HUES6 (cell line): ENCODE measurements at regions not wholly inside any gene's neighbourhood (a gene's known extent, or its start where the extent isn't known, plus 50 kb on each side); places are given as distances from the start of the nearest gene placed in this dataset.
A peak's percentile ranks its signal among the peaks of the same experiment; 100 is the strongest.
"Not testable (repeated sequence)": the region's sequence is repeated elsewhere in the genome, so short reads cannot be mapped to it uniquely, and the experiment has no call there.

Experiments
- H3K27ac ChIP-seq: 2 replicates; pipeline ENCODE4 v1.7.0; 2013; ENCODE audit warnings: low read depth, mild to moderate bottlenecking, low read length, inconsistent platforms
- H3K27me3 ChIP-seq: 2 replicates; pipeline ENCODE4 v1.6.1; 2013; ENCODE audit warnings: low read length; ENCODE audit not compliant: control insufficient read depth, insufficient read depth
- H3K36me3 ChIP-seq: 2 replicates; pipeline ENCODE4 v1.6.1; 2013; ENCODE audit warnings: low read length; ENCODE audit not compliant: control insufficient read depth, insufficient read depth
- H3K4me1 ChIP-seq: 2 replicates; pipeline ENCODE4 v1.6.1; 2013; ENCODE audit warnings: low read length; ENCODE audit not compliant: control insufficient read depth, insufficient read depth
- H3K4me3 ChIP-seq: 2 replicates; pipeline ENCODE4 v1.5.1; 2013; ENCODE audit warnings: low read depth, low read length
- H3K9ac ChIP-seq: one replicate; pipeline ENCODE4 v1.6.1; 2013; ENCODE audit warnings: mild to moderate bottlenecking, low read length
- H3K9me3 ChIP-seq: 2 replicates; pipeline ENCODE4 v1.6.1; 2013; ENCODE audit warnings: low read depth, low read length; ENCODE audit not compliant: control insufficient read depth, insufficient read depth

DNA sequence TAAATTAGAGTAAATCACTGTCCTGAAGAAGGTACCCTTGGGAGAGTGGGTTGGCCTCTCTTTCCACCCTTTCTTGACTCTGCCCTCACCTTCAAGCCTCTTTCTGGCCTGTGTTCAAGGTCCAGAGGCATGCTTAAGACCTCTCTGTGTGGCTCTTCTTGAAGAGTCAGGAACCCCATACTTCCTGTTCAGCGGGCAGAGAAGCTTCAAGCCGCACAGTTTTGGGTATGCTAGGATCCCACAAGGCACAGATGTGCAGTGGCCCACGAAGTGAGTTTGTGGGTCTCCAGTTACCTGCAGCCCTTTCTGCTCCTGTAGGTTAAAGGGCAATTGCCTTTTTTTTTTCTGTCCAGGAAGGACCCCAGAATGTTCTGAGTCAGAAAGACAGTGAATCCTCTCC, 113.7 kb downstream of the PPIAL4A start:
- not testable (repeated sequence) for H3K36me3 ChIP-seq, H3K4me1 ChIP-seq, H3K9ac ChIP-seq

DNA sequence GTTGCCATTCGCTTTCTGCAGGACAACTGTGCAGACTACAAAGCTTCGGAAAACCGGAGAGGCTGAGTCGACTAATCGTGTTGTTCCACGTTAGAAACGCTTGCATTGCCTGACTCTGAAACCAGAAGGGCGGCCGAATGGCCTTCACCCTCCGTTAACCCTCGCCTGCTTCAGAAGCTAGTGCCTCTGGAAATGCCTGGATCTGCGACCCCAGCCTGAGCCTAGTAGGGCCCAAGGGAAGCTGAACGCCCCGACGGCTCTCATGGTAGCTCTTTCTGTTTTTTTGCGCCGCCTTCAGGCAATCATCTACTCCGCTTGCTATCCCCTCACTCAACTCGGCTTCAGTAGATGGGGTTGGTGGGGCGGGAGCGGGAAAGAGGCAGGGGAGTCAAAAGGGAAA, 117.3 kb downstream of the PPIAL4A start:
- not testable (repeated sequence) for H3K4me3 ChIP-seq, H3K4me1 ChIP-seq, H3K9me3 ChIP-seq, H3K27ac ChIP-seq, H3K36me3 ChIP-seq, H3K9ac ChIP-seq
- H3K27me3 ChIP-seq, result peaks cover 24% of the 10 kb centered on the region

More for the DNA sequence above, 113.7 kb downstream of the PPIAL4A start:
- not testable (repeated sequence) for H3K9me3 ChIP-seq, H3K27ac ChIP-seq, H3K4me3 ChIP-seq, H3K27me3 ChIP-seq

DNA sequence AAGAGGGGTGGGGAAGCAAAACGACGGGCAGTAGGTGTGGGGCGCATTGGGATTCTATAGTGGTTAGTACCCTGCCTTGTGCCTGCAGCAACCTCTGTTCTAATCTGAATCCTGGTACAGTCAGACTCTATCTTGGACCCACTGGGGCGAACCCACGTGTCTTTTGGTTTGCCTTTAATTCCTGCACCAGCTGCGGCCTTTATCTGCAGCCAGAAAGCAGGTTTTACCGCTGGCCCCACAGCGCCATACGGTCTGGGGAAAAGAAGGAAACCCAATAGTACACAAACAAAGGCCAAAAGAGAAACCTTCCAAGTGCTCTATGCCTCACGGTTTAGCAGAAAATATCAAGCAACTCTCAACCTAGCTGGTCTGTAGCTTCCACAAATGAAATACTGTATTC, 118.2 kb downstream of the PPIAL4A start:
- H3K27ac ChIP-seq, H3K9ac ChIP-seq, H3K4me1 ChIP-seq, H3K4me3 ChIP-seq, H3K36me3 ChIP-seq, H3K9me3 ChIP-seq: not testable (repeated sequence)
- peaks cover 24% of the 10 kb centered on the region for H3K27me3 ChIP-seq

DNA sequence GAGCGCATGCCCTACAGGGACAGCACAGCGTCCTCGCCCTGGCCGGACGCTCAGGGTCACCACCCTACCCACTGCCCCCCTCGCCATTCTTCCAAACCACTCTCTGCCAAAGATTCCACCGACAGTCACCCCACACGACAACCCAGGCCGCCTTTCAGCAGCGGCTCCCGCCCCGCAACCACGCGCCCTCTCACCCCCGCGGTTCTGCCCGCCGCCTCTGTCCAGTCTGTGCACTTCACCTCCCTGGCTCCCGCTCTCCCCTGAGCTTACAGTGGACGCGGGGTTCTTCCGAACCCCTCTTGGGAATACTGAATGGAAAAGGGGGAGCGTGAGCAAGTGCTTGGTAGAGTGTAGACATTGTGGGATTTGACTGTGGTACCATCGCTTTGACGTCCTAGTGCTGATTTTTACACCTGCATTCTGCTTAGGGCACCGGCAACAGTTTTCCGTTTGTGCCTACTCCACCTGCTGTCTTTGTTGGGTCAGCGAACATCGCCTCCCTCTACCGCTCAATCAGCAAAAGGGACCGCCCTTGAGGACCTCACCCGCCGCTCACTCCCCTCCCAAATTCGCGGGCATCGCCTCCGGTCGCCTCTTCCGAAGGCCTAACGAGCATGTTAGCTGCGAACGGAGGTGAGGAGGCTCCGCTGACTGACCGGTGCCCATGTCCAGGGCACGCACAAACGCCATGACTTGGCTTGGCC, 119.1 kb downstream of the PPIAL4A start:
- Histone ChIP-seq H3K4me3 (peak overlapping the region; percentile 51; the same call in 1 of the 2 replicates), H3K27me3 (peaks cover 24% of the 10 kb centered on the region)
- not testable (repeated sequence) for H3K9me3 ChIP-seq, H3K9ac ChIP-seq, H3K36me3 ChIP-seq, H3K27ac ChIP-seq, H3K4me1 ChIP-seq

DNA sequence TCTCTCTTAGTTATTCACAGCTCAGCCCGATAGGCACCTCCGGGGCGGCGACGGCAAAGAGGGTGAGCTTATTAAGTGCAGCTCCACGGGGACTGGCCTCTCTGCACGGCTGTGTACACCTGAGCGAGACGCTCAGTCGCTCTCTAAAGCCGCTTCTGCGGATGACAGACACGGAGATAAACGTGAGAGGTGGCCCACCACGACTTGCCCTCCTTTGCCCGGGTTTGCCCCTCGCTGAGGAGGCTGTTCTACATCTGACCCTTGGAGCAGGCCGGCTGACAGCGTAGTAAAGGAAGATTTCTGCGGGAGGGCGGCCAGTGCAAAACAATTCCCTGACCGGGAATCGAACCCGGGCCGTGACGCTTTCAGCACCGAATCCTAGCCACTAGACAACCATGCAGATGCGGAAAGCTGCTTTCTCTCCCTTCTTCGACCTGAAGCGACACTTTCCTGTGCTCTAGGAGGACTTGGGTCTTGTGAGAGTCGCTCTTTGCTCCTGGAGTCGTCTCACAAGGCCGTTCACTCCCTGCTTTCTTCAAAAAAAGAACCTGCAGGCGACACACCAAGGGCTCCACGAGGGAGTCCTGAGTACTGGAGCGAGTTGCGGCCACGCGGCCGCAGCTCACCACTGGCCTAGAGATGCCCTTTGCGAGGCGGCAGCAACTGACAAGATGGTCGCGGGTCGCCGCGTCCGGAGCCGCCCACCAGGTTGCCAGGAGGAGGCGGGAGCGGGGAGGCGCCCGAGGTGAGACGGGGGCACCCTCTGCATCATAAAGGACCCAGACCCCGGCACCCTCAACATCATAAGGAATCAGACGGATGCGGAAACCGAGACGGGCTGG, 119.9 kb downstream of the PPIAL4A start:
- H3K36me3 ChIP-seq, H3K4me1 ChIP-seq, H3K27ac ChIP-seq, H3K9me3 ChIP-seq, H3K9ac ChIP-seq: not testable (repeated sequence)
- peaks cover 24% of the 10 kb centered on the region for H3K27me3 ChIP-seq
- peak overlapping the region; percentile 51 for H3K4me3 ChIP-seq

DNA sequence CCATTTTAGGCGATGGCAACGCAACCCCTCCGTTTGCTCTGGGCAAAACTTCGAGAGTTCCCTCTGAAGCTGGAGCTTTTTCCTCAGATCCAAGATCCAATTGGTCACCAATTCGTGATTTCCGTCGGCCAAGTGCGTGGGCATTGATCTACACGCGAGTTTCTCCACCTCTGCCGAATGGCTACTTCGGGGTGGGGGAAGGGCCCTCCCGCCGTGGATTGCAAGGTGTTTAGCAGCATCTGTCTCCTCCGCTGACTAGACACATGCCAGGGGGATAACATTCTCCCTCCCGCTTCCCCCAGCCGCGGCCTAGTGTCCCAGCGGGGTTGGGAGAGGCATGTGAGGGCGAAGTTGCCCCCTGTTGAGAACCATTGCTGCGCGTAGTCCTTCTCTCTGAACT, 120.6 kb downstream of the PPIAL4A start:
- not testable (repeated sequence) for H3K9ac ChIP-seq, H3K36me3 ChIP-seq, H3K27ac ChIP-seq, H3K9me3 ChIP-seq, H3K4me1 ChIP-seq, H3K4me3 ChIP-seq
- H3K27me3 ChIP-seq, result peaks cover 24% of the 10 kb centered on the region

DNA sequence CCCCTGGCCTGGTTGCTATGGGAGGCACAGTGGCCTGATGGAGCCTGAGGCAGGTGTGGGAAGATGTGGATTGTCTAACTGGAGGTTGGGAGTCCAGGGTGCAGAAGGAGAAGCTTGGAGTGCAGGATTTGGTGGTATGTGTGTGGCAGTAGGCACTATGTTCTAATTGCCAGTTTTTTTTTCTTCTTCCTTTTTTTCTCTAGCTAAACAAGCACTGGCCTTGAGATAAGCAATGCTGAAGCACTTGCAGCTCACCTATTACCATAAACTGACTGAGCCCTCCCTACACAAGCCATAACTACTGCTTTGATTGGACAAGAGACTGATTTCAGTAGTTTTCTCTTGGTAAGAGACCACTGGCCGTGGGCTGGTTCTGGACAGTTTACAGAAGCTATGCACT, 123.6 kb downstream of the PPIAL4A start:
- H3K9me3 ChIP-seq, H3K9ac ChIP-seq: not testable (repeated sequence)

DNA sequence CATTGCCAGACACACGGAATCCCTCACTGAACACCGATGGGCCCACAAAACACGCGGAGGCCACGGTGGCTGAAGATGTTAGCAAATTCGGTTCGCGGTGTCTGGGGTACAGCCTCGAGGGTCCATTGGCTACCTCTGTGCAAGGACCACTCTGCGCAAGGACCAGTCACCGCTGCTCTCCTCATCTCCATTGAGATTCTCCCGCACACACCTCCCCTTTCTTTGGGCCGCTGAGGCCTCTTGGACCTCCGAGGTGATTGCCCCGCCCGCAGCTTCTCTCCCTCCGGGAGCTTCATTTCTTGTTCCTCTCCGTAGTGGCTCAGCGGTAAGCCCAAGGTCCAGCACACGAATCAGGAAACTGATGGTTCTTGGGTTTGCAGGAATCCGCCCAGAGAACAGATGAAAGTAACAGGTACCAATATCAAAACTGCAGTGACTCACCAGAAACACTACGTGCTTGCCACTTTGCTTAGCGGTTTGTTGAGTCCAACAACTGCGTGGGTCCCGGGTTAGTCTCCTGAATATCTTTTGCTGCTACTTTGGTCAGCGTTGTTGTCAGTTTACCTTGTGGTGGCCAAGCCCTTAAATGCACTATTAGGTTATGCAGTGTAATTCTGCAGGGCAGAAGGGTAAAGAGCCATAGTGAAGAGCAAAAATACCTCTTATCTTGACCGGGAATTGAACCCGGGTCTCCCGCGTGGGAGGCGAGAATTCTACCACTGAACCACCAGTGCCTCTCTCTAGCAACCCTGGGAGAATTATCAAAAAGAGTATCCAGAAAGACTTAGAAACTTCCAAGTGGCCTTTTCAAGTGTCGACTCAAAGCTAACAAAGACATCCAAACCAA, 126.8 kb downstream of the PPIAL4A start:
- not testable (repeated sequence) for H3K4me1 ChIP-seq, H3K36me3 ChIP-seq, H3K9ac ChIP-seq, H3K4me3 ChIP-seq, H3K27ac ChIP-seq, H3K9me3 ChIP-seq, H3K27me3 ChIP-seq

More for the DNA sequence above, 123.6 kb downstream of the PPIAL4A start:
- not testable (repeated sequence) for H3K27ac ChIP-seq, H3K36me3 ChIP-seq, H3K4me3 ChIP-seq, H3K4me1 ChIP-seq
- peaks cover 19% of the 10 kb centered on the region for H3K27me3 ChIP-seq

DNA sequence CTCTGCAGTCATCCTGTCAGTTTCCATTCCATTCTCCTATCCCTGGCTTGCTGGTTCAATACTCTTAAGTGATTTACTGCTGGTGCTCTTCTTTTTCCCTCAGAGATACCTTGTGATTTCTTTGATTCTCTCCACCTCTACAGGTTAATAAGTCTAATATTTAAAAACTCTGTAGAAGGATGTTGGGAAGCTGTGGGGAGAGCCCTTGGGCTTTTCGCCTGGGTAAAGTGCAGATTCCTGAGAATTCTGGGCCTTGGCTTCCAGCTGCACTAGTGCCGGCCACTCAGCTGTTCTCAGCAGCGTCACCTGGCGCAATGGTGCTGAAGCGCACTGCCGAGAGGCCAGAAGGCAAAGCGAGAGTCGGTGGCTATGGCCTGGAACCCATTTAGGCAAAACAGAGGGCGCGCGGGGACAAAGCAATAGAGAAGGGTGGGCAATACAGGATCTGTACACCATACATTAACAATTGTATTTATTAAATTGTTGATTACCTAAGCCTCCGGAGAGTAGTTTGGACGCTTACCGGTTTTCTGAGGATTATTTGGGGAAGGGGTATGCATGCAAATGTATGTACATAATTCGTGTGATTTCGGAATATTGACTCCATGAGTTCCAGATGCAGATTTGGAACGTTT, 130.3 kb downstream of the PPIAL4A start:
- H3K4me3 ChIP-seq, result peak overlapping the region; percentile 45

DNA sequence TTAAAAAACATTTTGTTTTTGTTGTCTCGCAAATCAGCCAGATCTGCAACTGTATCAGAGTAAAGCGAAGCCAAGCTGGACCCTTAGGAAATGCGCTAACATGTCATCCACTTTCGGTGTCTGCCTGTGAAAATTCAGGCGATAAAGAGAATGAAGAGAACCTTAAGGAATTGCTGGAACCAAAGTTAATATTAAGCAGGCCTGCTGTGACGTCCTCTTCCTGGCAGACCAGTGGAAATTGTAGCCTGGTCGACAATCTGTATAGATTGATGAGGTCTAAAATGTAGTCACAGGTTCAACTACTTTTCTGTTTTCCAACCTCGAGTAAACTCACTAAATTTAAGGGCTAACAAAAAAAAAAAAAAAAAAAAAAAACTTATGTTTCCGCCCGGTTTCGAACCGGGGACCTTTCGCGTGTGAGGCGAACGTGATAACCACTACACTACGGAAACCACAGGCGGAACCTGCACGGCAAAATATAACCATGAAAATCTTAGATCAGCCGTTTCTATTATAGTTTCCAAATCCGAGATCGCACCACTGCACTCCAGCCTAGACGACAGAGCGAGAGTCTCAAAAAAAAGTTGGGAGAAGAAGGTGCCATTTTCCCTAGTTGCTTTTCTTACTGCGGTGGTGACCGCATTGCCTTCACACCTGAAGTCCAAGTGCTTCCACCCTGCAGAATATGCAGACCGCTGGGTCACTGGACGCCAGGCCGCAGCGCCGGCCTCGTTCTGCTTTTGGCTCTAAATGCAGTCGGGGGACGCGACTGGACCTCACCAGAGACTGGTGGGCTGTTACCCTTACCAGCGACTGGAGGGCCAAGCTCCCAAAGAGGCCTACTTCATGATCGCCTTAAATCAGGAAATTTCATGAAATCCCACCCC, 131.0 kb downstream of the PPIAL4A start:
- not testable (repeated sequence) for H3K9me3 ChIP-seq, H3K36me3 ChIP-seq, H3K9ac ChIP-seq, H3K27ac ChIP-seq, H3K27me3 ChIP-seq, H3K4me1 ChIP-seq
- H3K4me3 ChIP-seq, result peak overlapping the region; percentile 66

More for the DNA sequence above, 130.3 kb downstream of the PPIAL4A start:
- not testable (repeated sequence) for H3K9me3 ChIP-seq, H3K27ac ChIP-seq, H3K27me3 ChIP-seq, H3K36me3 ChIP-seq, H3K9ac ChIP-seq, H3K4me1 ChIP-seq
